ENCODE measurements at regions not wholly inside any gene's neighbourhood (a gene's known extent, or its start where the extent isn't known, plus 50 kb on each side); places are given as distances from the start of the nearest gene placed in this dataset.

- no peak overlapping the region for H3K4me3 ChIP-seq (ENCODE audit: insufficient read depth, low read depth, low read length)
- H3K9me3 ChIP-seq (ENCODE audit: control insufficient read depth, insufficient read depth, low read length): no peaks in the 10 kb centered on the region
- no peaks in the 10 kb centered on the region for H3K9me1 ChIP-seq (ENCODE audit: insufficient read depth, low read length)
- no peak overlapping the region for H3K23ac ChIP-seq (ENCODE audit: low read depth, low read length)
- H2BK20ac ChIP-seq (ENCODE audit: low read depth, low read length): peak overlapping the region; percentile 54; the same call in 1 of the 2 replicates
- no peak overlapping the region for H3K27ac ChIP-seq (ENCODE audit: insufficient read depth, low read length)
- H2AFZ ChIP-seq (replicated peaks; ENCODE audit: low read length, poor library complexity): no peak overlapping the region
- no peak overlapping the region for H4K8ac ChIP-seq (ENCODE audit: low read depth in 2 of 2, low read length in 2 of 2)
- no peak overlapping the region for H2AK9ac ChIP-seq (replicated peaks; ENCODE audit: low read depth, low read length, poor library complexity)
- POLR2A ChIA-PET (ENCODE audit: unreplicated experiment): no interaction called here
- H3K36me3 ChIP-seq (ENCODE audit: control insufficient read depth, insufficient read depth, low read length): no peaks in the 10 kb centered on the region
- H3K9ac ChIP-seq (ENCODE audit: low read depth, low read length): no peak overlapping the region
- H2AK5ac ChIP-seq (ENCODE audit: low read depth, low read length): peak overlapping the region; percentile 85
- H2BK15ac ChIP-seq (ENCODE audit: low read depth, low read length): 0 out of 3 replicates have a peak overlapping the region, but pooled peaks have one; percentile 27
- H3K79me1 ChIP-seq (ENCODE audit: low read depth in 1 of 2, low read length in 2 of 2): no peaks in the 10 kb centered on the region
- intact Hi-C loops (cut with micrococcal nuclease) (no loop called here), in situ Hi-C loops (cut with MboI; ENCODE audit: low sequenced_read_pairs) (no loop called here), dilution Hi-C loops (cut with HindIII; ENCODE audit: low sequenced_read_pairs, unreplicated experiment) (no loop called here)
- CTCF ChIA-PET: no interaction called here
- no peak overlapping the region for H3K56ac ChIP-seq (ENCODE audit: extremely low read depth, insufficient read depth, low read length)
- 100% methylated on average over 1 of the region's 3 CpGs; no CpG with 5 or more reads in 1 of the 2 experiments for WGBS, 2 experiments (ENCODE audit: extremely low coverage in 2 of 2, insufficient read length in 1 of 2)
- BruUV-seq (replicated peaks): no TSS peak
- H3K4me1 ChIP-seq (ENCODE audit: control insufficient read depth, insufficient read depth, low read length): no peaks in the 10 kb centered on the region; the same call in 1 of the 2 replicates
- 0 out of 2 replicates have a peak overlapping the region, but pooled peaks have one; percentile 27 for H3K4ac ChIP-seq (ENCODE audit: low read depth, low read length)
- no peak overlapping the region for H3K4me2 ChIP-seq (ENCODE audit: low read depth, low read length)
- peak overlapping the region; percentile 13; the same call in 1 of the 2 replicates for H2BK120ac ChIP-seq (ENCODE audit: low read depth, low read length)
- H3K18ac ChIP-seq (ENCODE audit: low read depth, low read length): no peak overlapping the region
- no peak overlapping the region for H3K14ac ChIP-seq (replicated peaks; ENCODE audit: low read depth, low read length)
- no peak overlapping the region for H4K91ac ChIP-seq (ENCODE audit: insufficient read depth, low read depth, low read length)
- H4K20me1 ChIP-seq (ENCODE audit: insufficient read depth, low read length): no peaks in the 10 kb centered on the region
- no peaks in the 10 kb centered on the region for H3K27me3 ChIP-seq (ENCODE audit: control insufficient read depth, insufficient read depth, low read length)
- no peak for DNase-seq
- TF ChIP-seq MXI1 (IDR thresholded peaks at IDR 0.05; ENCODE audit: borderline replicate concordance, low read depth, low read length): no peak
- H4K5ac ChIP-seq (ENCODE audit: low read depth, low read length): no peak overlapping the region
- ATAC-seq (ENCODE audit: low read depth): no peak
- H2BK5ac ChIP-seq (ENCODE audit: low read depth, low read length, poor library complexity, severe bottlenecking): no peak overlapping the region
Measured at GRCh38 chr13:50326271-50326670, 311.0 kb downstream of the KCNRG start.
